22Rv1 (cell line): ENCODE measurements at regions not wholly inside any gene's neighbourhood (a gene's known extent, or its start where the extent isn't known, plus 50 kb on each side); places are given as distances from the start of the nearest gene placed in this dataset.

Experiments
- H3K27ac ChIP-seq: fragments of 450-650 bp; 2 replicates; pipeline ENCODE4 v1.5.1; 2017
- CTCF ChIP-seq: fragments of 450-650 bp; IDR thresholded peaks from 2 replicates; pipeline ENCODE4 v1.5.1; 2017; ENCODE audit warnings: mild to moderate bottlenecking
- ZFX ChIP-seq: fragments of 450-650 bp; IDR thresholded peaks from 2 replicates; pipeline ENCODE4 v1.6.1; 2017; ENCODE audit warnings: antibody characterized with exemption, borderline replicate concordance

GRCh38 chr16:65410801-65411200 lies 288.9 kb upstream of the CDH11 start:
- no peak overlapping the region for H3K27ac ChIP-seq
- TF ChIP-seq CTCF (no peak), ZFX (no peak)

GRCh38 chr16:65409510-65409909 lies 287.6 kb upstream of the CDH11 start:
- TF ChIP-seq ZFX (no peak), CTCF (no peak)

GRCh38 chr16:65406933-65407332 lies 285.1 kb upstream of the CDH11 start:
- no peak overlapping the region for H3K27ac ChIP-seq
- TF ChIP-seq ZFX (no peak), CTCF (no peak)

More at GRCh38 chr16:65409510-65409909, 287.6 kb upstream of the CDH11 start:
- H3K27ac ChIP-seq: no peak overlapping the region

- no peak overlapping the region for H3K27ac ChIP-seq
- TF ChIP-seq CTCF (no peak), ZFX (no peak)
These were observed 284.3 kb upstream of the CDH11 start for GRCh38 chr16:65406116-65406515.

- no peak overlapping the region for H3K27ac ChIP-seq
- no peak for TF ChIP-seq CTCF
- no peak for TF ChIP-seq ZFX
These were observed 272.4 kb upstream of the CDH11 start for GRCh38 chr16:65394281-65394680.

GRCh38 chr16:65392806-65393565 lies 271.1 kb upstream of the CDH11 start:
- H3K27ac ChIP-seq: no peak overlapping the region
- TF ChIP-seq ZFX: no peak
- TF ChIP-seq CTCF: no peak

GRCh38 chr16:65388592-65388991 lies 266.7 kb upstream of the CDH11 start:
- TF ChIP-seq ZFX (no peak), CTCF (no peak)
- H3K27ac ChIP-seq: no peak overlapping the region
